Activated CD8-positive, alpha-beta T cell treated with anti-CD3 and anti-CD28 coated beads for 36 hours (primary cell): ENCODE measurements at regions not wholly inside any gene's neighbourhood (a gene's known extent, or its start where the extent isn't known, plus 50 kb on each side); places are given as distances from the start of the nearest gene placed in this dataset.

ENCODE experiments used
- ATAC-seq: fragments of 200-7000 bp; cut with Tn5 transposase; one replicate; pipeline ENCODE4 v1.10.0; 2021; ENCODE audit warnings: mild to moderate bottlenecking, moderate library complexity
- CTCF ChIA-PET: fragments of 350-600 bp; sonication (Branson Sonifier 250); formaldehyde crosslinking; loops from one replicate; lab custom pipeline; 2021; ENCODE audit warnings: antibody characterized with exemption; lab: Charles Lee
- POLR2A ChIA-PET: fragments of 350-600 bp; sonication (Branson Sonifier 250); formaldehyde crosslinking; loops from one replicate; lab custom pipeline; 2021; ENCODE audit warnings: antibody characterized with exemption; lab: Charles Lee
- DNase-seq: peaks from one replicate; pipeline ENCODE4 v3.0.0-alpha.2; 2020
- H3K27ac Mint-ChIP-seq: one replicate; pipeline ENCODE4 v1.8.0; 2021; ENCODE audit warnings: mild to moderate bottlenecking, mixed read lengths
- H3K27me3 Mint-ChIP-seq: one replicate; pipeline ENCODE4 v1.8.0; 2021; ENCODE audit warnings: mixed read lengths
- H3K36me3 Mint-ChIP-seq: one replicate; pipeline ENCODE4 v1.8.0; 2021; ENCODE audit warnings: low read depth, mixed read lengths
- H3K4me1 Mint-ChIP-seq: one replicate; pipeline ENCODE4 v1.8.0; 2021; ENCODE audit warnings: low read depth, mixed read lengths
- H3K4me3 Mint-ChIP-seq: one replicate; pipeline ENCODE4 v1.8.0; 2021; ENCODE audit warnings: mild to moderate bottlenecking, moderate library complexity, mixed read lengths
- H3K9me3 Mint-ChIP-seq: one replicate; pipeline ENCODE4 v1.8.0; 2021; ENCODE audit warnings: mixed read lengths
- CTCF ChIP-seq: fragments of 200-600 bp; IDR thresholded peaks from one replicate; pipeline ENCODE4 v1.8.0; 2022; ENCODE audit warnings: antibody characterized with exemption, mild to moderate bottlenecking
- intact Hi-C: fragments of 100-400 bp; cut with micrococcal nuclease; formaldehyde crosslinking; loops from one replicate; pipeline ENCODE4 v1.10.0; 2022

DNA sequence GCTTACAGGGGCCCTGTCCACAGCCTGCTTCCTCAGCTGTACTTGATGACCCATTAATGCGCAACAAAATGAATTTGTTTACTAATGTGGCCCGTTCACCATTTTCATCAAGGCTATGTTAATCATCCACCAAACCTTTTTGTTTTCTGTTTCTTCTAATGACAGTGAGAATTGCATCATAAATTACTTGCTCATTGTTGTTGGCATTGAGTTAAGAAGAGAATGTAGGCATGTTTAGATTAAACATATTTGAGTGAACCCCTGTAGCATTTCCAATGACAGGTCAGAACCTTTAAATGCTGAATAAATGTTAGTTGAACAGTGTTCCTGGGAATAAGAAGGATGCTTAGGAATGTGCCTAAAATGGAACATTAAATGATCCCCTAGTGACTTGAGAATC, 183.4 kb downstream of the SPRY1 start:
- H3K27ac Mint-ChIP-seq = no peak overlapping the region
- H3K4me1 Mint-ChIP-seq = peaks cover 3% of the 10 kb centered on the region
- intact Hi-C loops = no loop called here
- H3K4me3 Mint-ChIP-seq = no peak overlapping the region
- H3K27me3 Mint-ChIP-seq = no peaks in the 10 kb centered on the region
- CTCF ChIA-PET = interaction anchor here (0.9 to 1.3 kb wide), 2 partner anchors 14 to 188 kb away, joined by 3 to 8 read pairs; no protein-coding TSS in a partner anchor
- peaks cover 11% of the 10 kb centered on the region for H3K36me3 Mint-ChIP-seq
- peaks cover 19% of the 10 kb centered on the region for H3K9me3 Mint-ChIP-seq
- no peak for TF ChIP-seq CTCF
- POLR2A ChIA-PET = no interaction called here
- ATAC-seq = no peak
- DNase-seq = no peak

- intact Hi-C loops = no loop called here
- no peak for TF ChIP-seq CTCF
- H3K36me3 Mint-ChIP-seq = peaks cover 11% of the 10 kb centered on the region
- ChIA-PET POLR2A (no interaction called here), CTCF (interaction anchor here (1.0 to 3.2 kb wide), 3 partner anchors 17 to 479 kb away, joined by 3 to 15 read pairs (median 3); no protein-coding TSS in a partner anchor)
- ATAC-seq (no peak), DNase-seq (no peak)
- H3K27me3 Mint-ChIP-seq = no peaks in the 10 kb centered on the region
- no peak overlapping the region for H3K27ac Mint-ChIP-seq
- no peaks in the 10 kb centered on the region for H3K4me1 Mint-ChIP-seq
- H3K4me3 Mint-ChIP-seq = no peak overlapping the region
- peaks cover 19% of the 10 kb centered on the region for H3K9me3 Mint-ChIP-seq
These were observed 184.5 kb downstream of the SPRY1 start for GRCh38 chr4:123580981-123581664.

DNA sequence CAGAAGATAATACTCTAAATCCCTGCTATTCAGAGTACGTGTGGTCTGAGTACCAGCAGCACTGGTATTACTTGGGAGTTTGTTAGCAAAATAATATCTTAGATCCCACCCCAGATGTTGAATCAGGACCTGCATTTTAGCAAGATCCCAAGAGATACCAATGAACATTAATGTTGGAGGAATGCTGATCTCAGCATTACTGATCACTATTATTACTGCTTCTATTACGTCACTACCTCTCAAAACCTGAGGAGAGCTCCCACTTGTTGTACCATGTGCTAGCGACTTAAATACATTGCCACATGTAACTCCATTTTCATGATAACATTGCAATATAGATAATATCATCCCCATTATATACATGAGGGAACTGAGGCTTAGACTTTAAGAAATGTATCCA, 185.2 kb downstream of the SPRY1 start:
- intact Hi-C loops = no loop called here
- ChIA-PET POLR2A (no interaction called here), CTCF (interaction anchor here (1.0 to 3.2 kb wide), 2 partner anchors 17 to 479 kb away, joined by 3 to 15 read pairs; no protein-coding TSS in a partner anchor)
- TF ChIP-seq CTCF = no peak
- Mint-ChIP-seq H3K4me1 (no peaks in the 10 kb centered on the region), H3K27me3 (no peaks in the 10 kb centered on the region), H3K9me3 (peaks cover 19% of the 10 kb centered on the region), H3K36me3 (peaks cover 11% of the 10 kb centered on the region), H3K4me3 (no peak overlapping the region), H3K27ac (no peak overlapping the region)
- DNase-seq (no peak), ATAC-seq (no peak)

GRCh38 chr4:123583043-123583442, 186.4 kb downstream of the SPRY1 start:
- TF ChIP-seq CTCF = no peak
- H3K4me3 Mint-ChIP-seq = no peak overlapping the region
- ChIA-PET POLR2A (interaction anchor here (1.0 kb wide), 1 partner anchor 9 kb away, joined by 3 read pairs; no protein-coding TSS in a partner anchor), CTCF (interaction anchor here (3.2 kb wide), 1 partner anchor 18 kb away, joined by 15 read pairs; no protein-coding TSS in a partner anchor)
- peaks cover 19% of the 10 kb centered on the region for H3K9me3 Mint-ChIP-seq
- DNase-seq = no peak
- no peak for ATAC-seq
- H3K27me3 Mint-ChIP-seq = no peaks in the 10 kb centered on the region
- peaks cover 11% of the 10 kb centered on the region for H3K36me3 Mint-ChIP-seq
- H3K4me1 Mint-ChIP-seq = no peaks in the 10 kb centered on the region
- intact Hi-C loops = no loop called here
- no peak overlapping the region for H3K27ac Mint-ChIP-seq

- peaks cover 17% of the 10 kb centered on the region for H3K9me3 Mint-ChIP-seq
- H3K27me3 Mint-ChIP-seq = no peaks in the 10 kb centered on the region
- DNase-seq (no peak), ATAC-seq (no peak)
- CTCF ChIA-PET = no interaction called here
- H3K4me3 Mint-ChIP-seq = no peak overlapping the region
- intact Hi-C loops = no loop called here
- H3K4me1 Mint-ChIP-seq = peaks cover 6% of the 10 kb centered on the region
- peaks cover 11% of the 10 kb centered on the region for H3K36me3 Mint-ChIP-seq
- no peak for TF ChIP-seq CTCF
- POLR2A ChIA-PET = no interaction called here
- H3K27ac Mint-ChIP-seq = no peak overlapping the region
These were observed 188.5 kb downstream of the SPRY1 start for GRCh38 chr4:123585111-123585510.
